Caco-2 (cell line): ENCODE measurements at regions not wholly inside any gene's neighbourhood (a gene's known extent, or its start where the extent isn't known, plus 50 kb on each side); places are given as distances from the start of the nearest gene placed in this dataset.

ENCODE experiments used
- BruUV-seq: library from RNA; stranded (reverse); fragments of 400-500 nt; replicated peaks from 2 replicates; lab custom pipeline; 2021; lab: Mats Ljungman, UMichigan
- CTCF ChIA-PET: fragments of 300-600 bp; sonication (Branson Sonifier 250); formaldehyde crosslinking; loops from one replicate; lab custom pipeline; 2022; ENCODE audit warnings: antibody characterized with exemption; lab: Charles Lee
- POLR2A ChIA-PET: fragments of 300-600 bp; sonication (Branson Sonifier 250); formaldehyde crosslinking; loops from one replicate; lab custom pipeline; 2022; ENCODE audit warnings: antibody characterized with exemption; lab: Charles Lee
- DNase-seq, 2 experiments: peaks; one replicate each; pipeline versions ENCODE4 v3.0.0 to v3.0.0-alpha.2; 2020 to 2022
- H3K27me3 ChIP-seq: replicated peaks from 2 replicates; pipeline ENCODE4 v1.6.0; 2011; ENCODE audit warnings: low read length; ENCODE audit not compliant: control insufficient read depth, insufficient read depth
- H3K36me3 ChIP-seq: 2 replicates; pipeline ENCODE4 v1.5.1; 2011; ENCODE audit warnings: low read length; ENCODE audit not compliant: control insufficient read depth, insufficient read depth
- H3K4me1 ChIP-seq: fragments of 250-450 bp; sonication (Bioruptor Pico); 2 replicates; pipeline ENCODE4 v1.5.1; 2020; ENCODE audit warnings: mild to moderate bottlenecking
- H3K4me3 ChIP-seq: 2 replicates; pipeline ENCODE4 v1.5.1; 2011; ENCODE audit warnings: low read depth, mild to moderate bottlenecking, control low read depth, low read length
- H3K9me3 ChIP-seq: fragments of 250-450 bp; sonication (Bioruptor Pico); 2 replicates; pipeline ENCODE4 v1.5.1; 2020; ENCODE audit warnings: mild to moderate bottlenecking, moderate library complexity
- H3K27ac Mint-ChIP-seq: one replicate; pipeline ENCODE4 v1.8.0; 2022; ENCODE audit warnings: mixed read lengths; ENCODE audit not compliant: unreplicated experiment
- H3K27me3 Mint-ChIP-seq: one replicate; pipeline ENCODE4 v1.8.0; 2022; ENCODE audit warnings: mixed read lengths; ENCODE audit not compliant: insufficient read depth, unreplicated experiment
- H3K36me3 Mint-ChIP-seq: one replicate; pipeline ENCODE4 v1.8.0; 2022; ENCODE audit warnings: mild to moderate bottlenecking, mixed read lengths; ENCODE audit not compliant: insufficient read depth, unreplicated experiment
- H3K4me1 Mint-ChIP-seq: one replicate; pipeline ENCODE4 v1.8.0; 2022; ENCODE audit warnings: low read depth, mixed read lengths; ENCODE audit not compliant: unreplicated experiment
- H3K4me3 Mint-ChIP-seq: one replicate; pipeline ENCODE4 v1.8.0; 2022; ENCODE audit warnings: mild to moderate bottlenecking, moderate library complexity, mixed read lengths; ENCODE audit not compliant: unreplicated experiment
- H3K9me3 Mint-ChIP-seq: one replicate; pipeline ENCODE4 v1.8.0; 2022; ENCODE audit warnings: mixed read lengths; ENCODE audit not compliant: unreplicated experiment
- intact Hi-C: fragments of 100-400 bp; cut with micrococcal nuclease; formaldehyde crosslinking; loops from one replicate; pipeline ENCODE4 v1.10.0; 2022; ENCODE audit not compliant: unreplicated experiment
- TF ChIP-seq, protein P1 (sequence below), 2 experiments: fragments of 200-600 bp in 1 of 2; IDR thresholded peaks; 1 replicate in 1 of 2; 2 replicates in 1 of 2; pipeline versions ENCODE4 v1.5.1 to v1.8.0; 2011 to 2022; ENCODE audit warnings: antibody characterized with exemption in 1 of 2, control low read depth in 1 of 2, inconsistent platforms in 1 of 2, low read depth in 1 of 2, low read length in 1 of 2, mild to moderate bottlenecking in 1 of 2, moderate library complexity in 1 of 2; ENCODE audit not compliant: insufficient read depth in 1 of 2, severe bottlenecking in 1 of 2, unreplicated experiment in 1 of 2

DNA sequence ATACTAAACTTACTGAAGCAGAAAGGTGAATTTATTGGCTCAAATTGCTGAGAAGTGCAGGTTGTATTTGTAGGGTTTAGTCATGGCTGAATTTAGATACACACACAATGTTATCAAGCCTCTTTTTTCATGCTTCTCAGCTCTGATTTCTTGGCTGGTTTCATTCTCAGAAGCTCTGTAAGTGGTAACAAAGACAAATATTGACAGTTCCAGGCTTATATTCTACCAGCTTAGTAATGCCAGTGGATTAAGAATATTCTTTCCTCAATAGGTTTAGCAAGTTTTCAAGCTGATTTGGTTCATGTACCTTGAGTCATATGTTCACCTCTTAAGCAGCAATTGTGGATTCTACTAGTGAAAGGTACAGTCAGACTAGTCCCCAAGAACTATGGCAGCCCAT lies 52.1 kb upstream of the PKIB start:
- H3K4me3 Mint-ChIP-seq, result no peak overlapping the region
- H3K27ac Mint-ChIP-seq, result no peak overlapping the region
- no peaks in the 10 kb centered on the region for H3K36me3 Mint-ChIP-seq
- BruUV-seq, result no TSS peak
- H3K9me3 ChIP-seq, result no peaks in the 10 kb centered on the region
- H3K4me1 ChIP-seq, result no peaks in the 10 kb centered on the region
- H3K4me3 ChIP-seq, result no peak overlapping the region
- no peaks in the 10 kb centered on the region for H3K9me3 Mint-ChIP-seq
- H3K36me3 ChIP-seq, result no peaks in the 10 kb centered on the region
- no peaks in the 10 kb centered on the region for H3K4me1 Mint-ChIP-seq
- no peaks in the 10 kb centered on the region for H3K27me3 ChIP-seq
- ChIA-PET CTCF (no interaction called here), POLR2A (no interaction called here)
- H3K27me3 Mint-ChIP-seq, result no peaks in the 10 kb centered on the region
- intact Hi-C loops, result no loop called here
- no peak for DNase-seq
- TF ChIP-seq, protein P1, sequence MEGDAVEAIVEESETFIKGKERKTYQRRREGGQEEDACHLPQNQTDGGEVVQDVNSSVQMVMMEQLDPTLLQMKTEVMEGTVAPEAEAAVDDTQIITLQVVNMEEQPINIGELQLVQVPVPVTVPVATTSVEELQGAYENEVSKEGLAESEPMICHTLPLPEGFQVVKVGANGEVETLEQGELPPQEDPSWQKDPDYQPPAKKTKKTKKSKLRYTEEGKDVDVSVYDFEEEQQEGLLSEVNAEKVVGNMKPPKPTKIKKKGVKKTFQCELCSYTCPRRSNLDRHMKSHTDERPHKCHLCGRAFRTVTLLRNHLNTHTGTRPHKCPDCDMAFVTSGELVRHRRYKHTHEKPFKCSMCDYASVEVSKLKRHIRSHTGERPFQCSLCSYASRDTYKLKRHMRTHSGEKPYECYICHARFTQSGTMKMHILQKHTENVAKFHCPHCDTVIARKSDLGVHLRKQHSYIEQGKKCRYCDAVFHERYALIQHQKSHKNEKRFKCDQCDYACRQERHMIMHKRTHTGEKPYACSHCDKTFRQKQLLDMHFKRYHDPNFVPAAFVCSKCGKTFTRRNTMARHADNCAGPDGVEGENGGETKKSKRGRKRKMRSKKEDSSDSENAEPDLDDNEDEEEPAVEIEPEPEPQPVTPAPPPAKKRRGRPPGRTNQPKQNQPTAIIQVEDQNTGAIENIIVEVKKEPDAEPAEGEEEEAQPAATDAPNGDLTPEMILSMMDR (IDR thresholded peaks at IDR 0.05; ENCODE audit: insufficient read depth in 1 of 2, low read depth in 1 of 2, low read length in 1 of 2, severe bottlenecking in 1 of 2, unreplicated experiment in 1 of 2), result no peak
